Activated CD8-positive, alpha-beta memory T cell treated with anti-CD3 and anti-CD28 coated beads, Interleukin-2, amount 10 ng/mL, durations not matched to agents 7 days and 5 days (primary cell): ENCODE measurements at regions not wholly inside any gene's neighbourhood (a gene's known extent, or its start where the extent isn't known, plus 50 kb on each side); places are given as distances from the start of the nearest gene placed in this dataset.

Experiments used
- ATAC-seq: fragments of 150-1000 bp; cut with Tn5 transposase; one replicate; pipeline ENCODE4 v1.10.0; 2021; ENCODE audit warnings: moderate library complexity
- CTCF ChIA-PET: fragments of 350-600 bp; sonication (Branson Sonifier 250); formaldehyde crosslinking; loops from one replicate; lab custom pipeline; 2021; ENCODE audit warnings: antibody characterized with exemption; lab: Charles Lee
- DNase-seq: peaks from one replicate; pipeline ENCODE4 v3.0.0-alpha.2; 2020
- H3K27ac Mint-ChIP-seq: one replicate; pipeline ENCODE4 v1.8.0; 2021; ENCODE audit warnings: mild to moderate bottlenecking, mixed read lengths
- H3K27me3 Mint-ChIP-seq: one replicate; pipeline ENCODE4 v1.8.0; 2021; ENCODE audit warnings: mixed read lengths
- H3K36me3 Mint-ChIP-seq: one replicate; pipeline ENCODE4 v1.8.0; 2021; ENCODE audit warnings: mild to moderate bottlenecking, mixed read lengths
- H3K4me1 Mint-ChIP-seq: one replicate; pipeline ENCODE4 v1.8.0; 2021; ENCODE audit warnings: mixed read lengths
- H3K4me3 Mint-ChIP-seq: one replicate; pipeline ENCODE4 v1.8.0; 2021; ENCODE audit warnings: mild to moderate bottlenecking, moderate library complexity, mixed read lengths
- H3K9me3 Mint-ChIP-seq: one replicate; pipeline ENCODE4 v1.8.0; 2022; ENCODE audit warnings: low read depth, mixed read lengths

DNA sequence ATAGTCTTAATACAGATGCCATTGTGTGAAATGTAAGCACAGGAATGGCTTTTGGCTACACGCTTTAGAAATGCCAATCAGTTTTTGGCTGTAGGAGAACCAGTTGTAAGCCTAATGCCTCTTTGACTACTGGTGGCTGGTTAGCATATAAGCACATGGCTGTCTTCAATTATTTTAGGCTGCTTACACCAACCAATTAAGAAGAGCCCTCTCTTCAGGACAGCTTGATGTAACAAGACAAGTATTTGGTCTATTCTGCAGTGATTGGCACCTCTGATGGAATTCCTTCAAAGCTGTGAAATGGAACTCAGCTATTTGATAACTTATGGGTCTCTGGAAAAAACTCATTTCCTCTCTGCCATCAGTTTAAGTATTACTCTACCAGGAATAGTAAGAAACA, 680.1 kb upstream of the FSHR start:
- no peaks in the 10 kb centered on the region for H3K27me3 Mint-ChIP-seq
- H3K4me1 Mint-ChIP-seq: no peaks in the 10 kb centered on the region
- H3K27ac Mint-ChIP-seq: no peak overlapping the region
- H3K4me3 Mint-ChIP-seq: no peak overlapping the region
- CTCF ChIA-PET: no interaction called here
- ATAC-seq: no peak
- peaks cover 3% of the 10 kb centered on the region for H3K9me3 Mint-ChIP-seq
- DNase-seq: no peak
- no peaks in the 10 kb centered on the region for H3K36me3 Mint-ChIP-seq

DNA sequence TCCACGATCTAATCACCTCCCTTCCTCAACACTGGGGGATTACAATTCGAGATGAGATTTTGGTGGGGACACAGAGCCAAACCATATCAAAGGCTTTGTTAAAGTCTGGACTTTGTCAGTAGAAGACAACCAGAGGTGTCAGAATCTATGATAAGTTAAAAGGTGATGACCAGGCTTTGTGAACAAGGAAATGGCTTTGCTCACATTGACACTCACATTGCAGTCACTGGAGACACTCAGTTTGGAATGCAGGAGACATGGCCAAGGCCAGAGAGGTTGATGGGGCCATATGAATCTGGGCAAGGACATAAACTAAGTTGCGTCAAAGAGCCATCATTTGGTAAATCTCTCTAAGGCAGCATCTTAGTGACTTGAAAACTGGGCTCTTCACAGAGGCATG, 678.2 kb upstream of the FSHR start:
- no peak for DNase-seq
- CTCF ChIA-PET: no interaction called here
- Mint-ChIP-seq H3K27me3 (no peaks in the 10 kb centered on the region), H3K36me3 (no peaks in the 10 kb centered on the region), H3K27ac (no peak overlapping the region), H3K4me3 (no peak overlapping the region), H3K9me3 (peaks cover 6% of the 10 kb centered on the region), H3K4me1 (no peaks in the 10 kb centered on the region)
- ATAC-seq: no peak

DNA sequence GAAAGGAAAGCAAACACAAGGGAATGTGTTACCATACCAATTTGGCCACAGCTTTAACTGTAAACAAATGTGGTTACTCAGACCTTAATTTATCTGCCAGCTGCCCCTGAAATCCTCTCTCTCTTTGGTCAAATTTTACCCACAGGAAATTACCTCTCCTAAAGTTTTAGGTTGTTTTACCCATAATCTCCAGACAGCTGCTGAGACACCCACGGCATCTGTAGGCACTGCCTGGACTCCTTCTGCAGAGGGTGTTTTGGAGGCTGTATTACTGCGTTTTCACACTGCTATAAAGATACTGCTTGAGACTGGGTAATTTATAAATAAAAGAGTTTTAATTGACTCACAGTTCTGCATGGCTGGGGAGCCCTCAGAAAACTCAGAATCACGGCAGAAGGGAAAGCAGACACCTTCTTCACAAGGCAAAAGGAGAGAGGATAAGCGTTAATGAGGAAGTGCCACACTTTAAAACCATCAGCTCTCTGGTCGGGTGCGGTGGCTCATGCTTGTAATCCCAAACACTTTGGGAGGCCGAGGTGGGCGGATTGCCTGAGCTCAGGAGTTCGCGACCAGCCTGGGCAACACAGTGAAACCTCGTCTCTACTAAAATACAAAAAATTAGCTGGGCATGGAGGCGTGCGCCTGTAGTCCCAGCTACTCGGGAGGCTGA, 677.5 kb upstream of the FSHR start:
- H3K4me3 Mint-ChIP-seq: no peak overlapping the region
- H3K27ac Mint-ChIP-seq: no peak overlapping the region
- ATAC-seq (no peak), DNase-seq (no peak)
- peaks cover 6% of the 10 kb centered on the region for H3K9me3 Mint-ChIP-seq
- no peaks in the 10 kb centered on the region for H3K27me3 Mint-ChIP-seq
- H3K4me1 Mint-ChIP-seq: no peaks in the 10 kb centered on the region
- CTCF ChIA-PET: no interaction called here
- no peaks in the 10 kb centered on the region for H3K36me3 Mint-ChIP-seq

DNA sequence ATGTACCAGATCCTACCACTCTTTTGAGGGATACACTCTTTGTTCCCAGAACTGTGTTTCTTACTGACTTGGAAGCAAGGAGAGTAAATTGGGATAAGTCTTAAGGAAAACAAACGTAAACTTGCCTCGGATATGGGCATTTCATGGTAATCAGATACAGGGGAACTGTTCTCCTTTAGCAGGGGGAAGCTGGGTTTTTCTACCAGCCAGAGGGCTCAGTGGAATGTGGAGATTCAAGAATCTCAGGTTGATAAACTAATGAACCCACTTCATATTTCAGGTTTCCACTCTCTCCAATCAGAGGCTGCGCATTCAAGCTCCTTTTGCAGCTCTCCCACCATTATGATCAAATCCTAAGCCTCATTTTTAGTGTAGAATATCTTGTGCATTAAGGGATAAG, 676.5 kb upstream of the FSHR start:
- CTCF ChIA-PET: no interaction called here
- Mint-ChIP-seq H3K27ac (no peak overlapping the region), H3K4me1 (no peaks in the 10 kb centered on the region), H3K4me3 (no peak overlapping the region), H3K9me3 (peaks cover 6% of the 10 kb centered on the region), H3K36me3 (no peaks in the 10 kb centered on the region), H3K27me3 (no peaks in the 10 kb centered on the region)
- ATAC-seq (no peak), DNase-seq (no peak)

DNA sequence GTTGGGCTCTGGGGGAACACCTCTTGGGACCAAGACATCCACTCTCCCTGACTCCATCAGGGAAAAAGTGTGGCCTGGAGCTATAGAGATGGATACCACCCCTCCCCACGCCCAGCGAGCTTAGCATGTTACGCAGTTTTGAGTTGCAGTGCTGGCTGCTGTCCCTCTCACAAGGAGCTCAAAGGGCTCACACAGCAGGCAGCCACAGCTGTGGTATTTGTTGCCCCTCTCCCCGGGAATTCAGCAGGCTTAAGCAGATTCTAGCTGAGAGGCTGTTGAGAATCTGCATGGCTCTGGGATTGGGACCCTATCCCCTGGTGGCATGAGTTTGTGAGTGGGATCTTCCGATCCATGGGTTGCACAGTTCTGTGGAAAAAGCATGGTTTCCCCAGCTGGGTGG, 673.1 kb upstream of the FSHR start:
- H3K36me3 Mint-ChIP-seq: no peaks in the 10 kb centered on the region
- CTCF ChIA-PET: no interaction called here

DNA sequence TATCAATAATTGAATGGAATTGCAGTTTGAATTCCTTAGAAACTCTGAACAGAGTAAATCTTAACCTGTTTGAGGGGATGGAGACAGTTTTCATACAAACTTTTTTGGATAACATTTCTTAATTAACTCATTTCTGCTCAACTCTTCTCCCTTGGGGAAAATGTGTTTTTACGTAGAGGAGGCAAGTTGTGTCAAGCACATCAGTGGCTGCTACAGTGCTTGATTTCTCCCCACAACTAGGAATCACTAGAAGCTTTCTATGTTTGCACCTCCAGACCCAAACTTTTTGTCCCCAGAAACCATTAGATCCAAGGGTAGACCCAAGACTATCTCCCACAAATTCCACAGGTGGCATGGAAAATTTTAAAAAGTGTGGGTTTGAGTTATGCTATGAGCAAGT, 658.9 kb upstream of the FSHR start:
- DNase-seq (no peak), ATAC-seq (no peak)
- no peaks in the 10 kb centered on the region for H3K36me3 Mint-ChIP-seq
- CTCF ChIA-PET: no interaction called here
- H3K4me3 Mint-ChIP-seq: no peak overlapping the region
- H3K27me3 Mint-ChIP-seq: no peaks in the 10 kb centered on the region
- no peaks in the 10 kb centered on the region for H3K4me1 Mint-ChIP-seq
- no peak overlapping the region for H3K27ac Mint-ChIP-seq
- peaks cover 3% of the 10 kb centered on the region for H3K9me3 Mint-ChIP-seq

More for the DNA sequence above, 673.1 kb upstream of the FSHR start:
- H3K4me3 Mint-ChIP-seq: no peak overlapping the region
- DNase-seq (no peak), ATAC-seq (no peak)
- no peak overlapping the region for H3K27ac Mint-ChIP-seq
- H3K27me3 Mint-ChIP-seq: no peaks in the 10 kb centered on the region
- H3K9me3 Mint-ChIP-seq: peaks cover 8% of the 10 kb centered on the region
- H3K4me1 Mint-ChIP-seq: no peaks in the 10 kb centered on the region

DNA sequence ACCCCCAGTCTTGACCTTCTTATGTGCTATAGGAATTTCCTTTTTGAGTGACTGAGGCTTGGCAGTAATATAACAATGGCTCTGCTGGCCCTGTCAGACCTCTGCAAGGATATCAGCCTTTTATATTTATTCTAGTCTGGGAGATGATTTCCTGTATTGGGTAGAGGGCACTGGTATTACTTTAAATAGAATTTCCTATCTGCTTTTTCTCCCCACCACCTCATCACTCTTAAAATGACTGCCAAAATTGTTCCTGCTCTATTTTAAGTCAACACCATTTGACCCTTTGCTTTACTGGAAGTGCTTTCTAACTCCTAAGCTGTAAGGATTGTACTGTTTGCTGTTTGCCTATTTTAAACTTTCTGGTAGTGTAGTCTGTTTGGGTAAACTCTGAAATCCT, 658.4 kb upstream of the FSHR start:
- peaks cover 3% of the 10 kb centered on the region for H3K9me3 Mint-ChIP-seq
- CTCF ChIA-PET: no interaction called here
- no peaks in the 10 kb centered on the region for H3K36me3 Mint-ChIP-seq
- no peak overlapping the region for H3K27ac Mint-ChIP-seq
- DNase-seq: no peak
- no peak for ATAC-seq
- no peaks in the 10 kb centered on the region for H3K4me1 Mint-ChIP-seq
- no peaks in the 10 kb centered on the region for H3K27me3 Mint-ChIP-seq
- no peak overlapping the region for H3K4me3 Mint-ChIP-seq

DNA sequence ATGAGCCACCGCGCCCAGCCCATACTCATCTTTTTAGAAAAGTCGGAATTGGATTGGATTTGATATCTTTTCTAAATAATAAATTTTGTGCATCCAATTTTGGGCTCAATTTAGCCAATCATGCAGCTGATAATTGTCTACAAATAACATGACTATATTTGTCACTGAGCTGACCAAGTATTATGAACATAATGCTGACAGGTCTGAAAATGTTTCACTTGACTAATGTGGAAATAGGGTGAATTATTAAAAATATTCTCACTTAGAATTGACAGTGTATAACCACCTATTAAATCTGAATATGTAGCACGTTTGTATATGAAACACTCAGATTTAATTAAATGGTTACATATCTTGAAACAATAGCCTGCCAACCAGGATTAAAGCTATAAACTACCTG, 657.2 kb upstream of the FSHR start:
- no peak overlapping the region for H3K4me3 Mint-ChIP-seq
- ATAC-seq (no peak), DNase-seq (no peak)
- H3K9me3 Mint-ChIP-seq: peaks cover 3% of the 10 kb centered on the region
- H3K36me3 Mint-ChIP-seq: no peaks in the 10 kb centered on the region
- no peak overlapping the region for H3K27ac Mint-ChIP-seq
- no peaks in the 10 kb centered on the region for H3K27me3 Mint-ChIP-seq
- H3K4me1 Mint-ChIP-seq: no peaks in the 10 kb centered on the region
- CTCF ChIA-PET: no interaction called here

DNA sequence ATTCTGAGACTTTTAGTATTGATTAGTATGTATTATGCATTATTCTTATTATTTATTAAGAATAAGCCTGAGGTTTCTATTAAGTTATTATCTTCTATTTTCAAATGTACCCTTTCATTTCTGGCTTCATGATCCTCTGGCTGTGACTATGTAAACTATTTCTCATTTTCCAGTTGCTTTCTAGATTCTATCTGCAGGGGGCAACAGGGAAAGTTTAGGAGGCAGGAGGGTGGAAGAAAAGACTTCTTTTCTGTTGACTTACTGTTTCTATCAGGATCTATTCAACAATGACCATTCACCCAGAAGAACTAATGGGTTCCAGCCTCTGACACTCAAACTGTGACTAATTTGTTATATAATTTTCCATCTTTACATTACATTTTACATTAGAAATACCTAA, 653.4 kb upstream of the FSHR start:
- no peaks in the 10 kb centered on the region for H3K27me3 Mint-ChIP-seq
- no peaks in the 10 kb centered on the region for H3K4me1 Mint-ChIP-seq
- no peak for ATAC-seq

DNA sequence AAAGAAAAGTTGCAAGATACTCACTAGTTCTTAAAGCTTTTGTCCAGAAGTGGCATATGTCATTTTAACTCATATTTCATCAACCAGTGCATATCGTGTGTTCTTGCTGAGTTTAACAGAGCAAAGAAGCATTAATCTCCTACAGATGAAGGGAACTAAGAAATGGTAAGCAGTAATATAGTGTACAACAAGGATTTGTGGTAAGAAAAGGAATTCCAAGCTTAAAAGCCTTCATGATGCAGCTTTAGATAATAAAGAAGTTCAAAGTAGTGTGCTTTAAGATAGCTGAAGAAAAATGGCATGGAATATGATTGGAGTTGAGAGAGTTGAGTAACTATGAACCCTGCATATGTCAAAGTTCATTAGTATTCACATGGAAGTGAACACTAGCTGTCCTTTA, 649.8 kb upstream of the FSHR start:
- no peaks in the 10 kb centered on the region for H3K27me3 Mint-ChIP-seq
- no peak overlapping the region for H3K27ac Mint-ChIP-seq
- no peak for ATAC-seq
- CTCF ChIA-PET: no interaction called here
- no peak for DNase-seq
- H3K4me3 Mint-ChIP-seq: no peak overlapping the region
- H3K4me1 Mint-ChIP-seq: no peaks in the 10 kb centered on the region
- H3K9me3 Mint-ChIP-seq: peaks cover 6% of the 10 kb centered on the region
- no peaks in the 10 kb centered on the region for H3K36me3 Mint-ChIP-seq

More for the DNA sequence above, 653.4 kb upstream of the FSHR start:
- Mint-ChIP-seq H3K27ac (no peak overlapping the region), H3K9me3 (no peaks in the 10 kb centered on the region), H3K4me3 (no peak overlapping the region), H3K36me3 (no peaks in the 10 kb centered on the region)
- no peak for DNase-seq
- CTCF ChIA-PET: no interaction called here

DNA sequence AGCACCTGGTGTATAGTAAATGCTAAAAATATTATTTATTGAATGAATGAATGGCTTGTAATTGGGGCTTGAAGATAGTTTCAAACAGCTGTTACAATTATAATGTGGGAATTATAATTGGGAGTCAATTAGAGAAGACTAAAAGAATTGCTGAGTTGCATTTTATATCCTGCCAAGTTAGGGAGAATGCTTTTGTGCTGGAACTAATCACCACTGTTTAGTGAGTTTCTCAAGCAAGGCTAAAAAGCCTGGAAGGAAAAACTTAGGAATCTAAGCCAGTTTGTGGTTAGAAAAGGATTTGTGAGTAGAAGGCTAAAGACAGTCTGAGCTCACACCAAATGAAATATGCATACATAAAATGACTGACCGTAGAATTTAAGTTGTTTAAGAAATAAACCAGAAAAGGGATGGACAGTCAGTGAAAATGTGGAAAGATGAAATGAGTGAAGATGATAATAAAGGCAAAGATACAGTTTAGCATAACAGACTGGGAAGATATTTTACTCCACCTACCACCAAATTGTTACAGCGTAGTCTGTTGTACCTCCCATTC, 647.7 kb upstream of the FSHR start:
- Mint-ChIP-seq H3K4me1 (no peaks in the 10 kb centered on the region), H3K36me3 (no peaks in the 10 kb centered on the region)
- CTCF ChIA-PET: no interaction called here

DNA sequence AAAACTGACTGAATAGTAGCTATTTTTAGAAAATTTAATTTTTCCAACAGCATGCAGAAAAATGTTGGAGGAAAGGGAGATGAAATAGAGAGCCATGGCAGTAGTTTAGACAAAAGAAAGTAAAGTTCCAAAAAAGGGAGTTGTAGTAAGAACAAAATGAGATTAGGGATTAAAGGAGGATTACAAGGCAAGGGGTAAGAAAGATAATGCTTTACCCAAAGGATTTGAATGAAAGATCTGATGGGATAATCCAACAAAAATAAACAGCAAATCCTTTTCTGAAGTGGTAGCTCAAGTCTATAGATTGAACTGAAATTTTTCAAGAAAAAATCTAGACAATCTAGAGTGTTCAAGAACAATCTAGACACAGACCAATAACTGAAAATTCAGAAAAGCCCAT, 644.3 kb upstream of the FSHR start:
- Mint-ChIP-seq H3K9me3 (peaks cover 12% of the 10 kb centered on the region), H3K36me3 (no peaks in the 10 kb centered on the region), H3K27ac (no peak overlapping the region), H3K4me1 (no peaks in the 10 kb centered on the region), H3K4me3 (no peak overlapping the region), H3K27me3 (no peaks in the 10 kb centered on the region)
- no peak for DNase-seq
- CTCF ChIA-PET: no interaction called here
- no peak for ATAC-seq

More for the DNA sequence above, 647.7 kb upstream of the FSHR start:
- no peak for ATAC-seq
- Mint-ChIP-seq H3K27ac (no peak overlapping the region), H3K4me3 (no peak overlapping the region), H3K27me3 (no peaks in the 10 kb centered on the region), H3K9me3 (peaks cover 6% of the 10 kb centered on the region)
- no peak for DNase-seq

DNA sequence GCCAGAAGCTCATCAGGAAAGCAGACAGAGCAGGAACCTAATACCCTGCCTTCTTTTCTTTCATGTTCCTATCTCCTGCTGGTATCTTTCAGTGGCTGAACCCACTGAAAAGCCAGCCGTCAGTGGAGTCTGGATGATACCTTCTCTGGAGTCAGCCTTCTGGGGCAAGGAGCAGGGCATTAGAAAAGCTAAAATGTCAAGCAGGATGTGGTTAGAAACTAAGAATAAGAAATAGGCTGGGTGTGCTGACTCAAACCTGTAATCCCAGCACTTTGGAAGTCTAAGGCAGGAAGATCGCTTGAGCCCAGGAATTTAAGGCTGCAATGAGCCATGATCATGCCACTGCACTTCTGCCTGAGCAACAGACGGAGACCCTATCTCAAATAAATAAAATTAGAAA, 642.0 kb upstream of the FSHR start:
- Mint-ChIP-seq H3K4me1 (no peaks in the 10 kb centered on the region), H3K9me3 (peaks cover 15% of the 10 kb centered on the region), H3K27me3 (no peaks in the 10 kb centered on the region), H3K27ac (no peak overlapping the region), H3K36me3 (no peaks in the 10 kb centered on the region), H3K4me3 (no peak overlapping the region)
- CTCF ChIA-PET: no interaction called here
- DNase-seq (no peak), ATAC-seq (no peak)

DNA sequence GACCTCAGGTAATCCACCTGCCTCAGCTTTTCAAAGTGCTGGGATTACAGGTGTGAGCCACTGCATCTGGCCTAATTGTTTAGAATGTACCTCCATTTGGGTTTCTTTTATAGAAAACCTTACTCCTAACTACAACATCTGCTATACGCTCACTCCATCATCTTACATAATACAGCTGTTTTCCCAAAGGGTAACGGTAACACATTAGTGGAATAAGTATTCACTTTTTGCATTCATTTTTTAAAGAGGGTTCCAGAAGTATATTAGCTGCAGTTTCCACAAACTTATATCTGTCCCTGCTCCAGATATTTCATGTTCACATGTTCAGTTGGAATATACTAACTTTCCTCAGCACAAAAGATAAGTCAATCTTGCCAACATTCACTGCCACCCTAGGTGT, 640.1 kb upstream of the FSHR start:
- CTCF ChIA-PET: no interaction called here
- Mint-ChIP-seq H3K4me3 (no peak overlapping the region), H3K36me3 (no peaks in the 10 kb centered on the region), H3K4me1 (no peaks in the 10 kb centered on the region), H3K27ac (no peak overlapping the region), H3K27me3 (no peaks in the 10 kb centered on the region), H3K9me3 (peaks cover 11% of the 10 kb centered on the region)
- ATAC-seq (no peak), DNase-seq (no peak)

DNA sequence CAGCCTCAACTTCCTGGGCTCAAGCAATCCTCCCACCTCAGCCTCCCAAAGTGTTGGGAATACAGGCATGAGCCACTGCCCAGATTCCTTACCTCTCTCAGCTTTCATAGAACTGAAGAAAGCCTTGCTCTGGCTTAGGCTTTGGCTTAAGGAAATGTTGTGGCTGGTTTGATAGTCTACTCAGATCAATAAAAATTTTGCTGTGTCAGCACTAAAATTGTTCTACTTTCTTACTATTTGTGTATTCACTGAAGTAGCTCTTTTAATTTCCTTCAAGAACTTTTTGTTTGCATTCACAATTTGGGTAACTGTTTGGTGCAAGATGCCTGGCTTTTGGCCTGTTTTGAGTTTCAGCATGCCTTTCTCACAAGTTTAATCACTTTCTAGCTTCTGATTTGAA, 634.0 kb upstream of the FSHR start:
- Mint-ChIP-seq H3K4me3 (no peak overlapping the region), H3K27ac (no peak overlapping the region), H3K4me1 (no peaks in the 10 kb centered on the region), H3K9me3 (peaks cover 20% of the 10 kb centered on the region), H3K27me3 (no peaks in the 10 kb centered on the region), H3K36me3 (no peaks in the 10 kb centered on the region)
- CTCF ChIA-PET: no interaction called here
- no peak for DNase-seq
- no peak for ATAC-seq
